ENCODE measurements at regions not wholly inside any gene's neighbourhood (a gene's known extent, or its start where the extent isn't known, plus 50 kb on each side); places are given as distances from the start of the nearest gene placed in this dataset.
"Not testable (repeated sequence)": the region's sequence is repeated elsewhere in the genome, so short reads cannot be mapped to it uniquely, and the experiment has no call there.

- TF ChIP-seq CTCF, EZH2, EZH2phosphoT487 (IDR thresholded peaks at IDR 0.05): not testable (repeated sequence)
Observed at GRCh38 chr6:27052082-27052730, 195.3 kb upstream of the PRSS16 start.

All from neural progenitor cell (in vitro differentiated cells).